HG03342 (cell line): ENCODE measurements at regions not wholly inside any gene's neighbourhood (a gene's known extent, or its start where the extent isn't known, plus 50 kb on each side); places are given as distances from the start of the nearest gene placed in this dataset.

Experiments
- ATAC-seq: cut with Tn5 transposase; IDR thresholded peaks from one replicate; pipeline ENCODE4 v1.9.1; 2021; ENCODE audit warnings: mild to moderate bottlenecking, moderate library complexity; ENCODE audit not compliant: unreplicated experiment

GRCh38 chr2:236940916-236941520 is 144.7 kb upstream of the COPS8 start:
- ATAC-seq: no peak

GRCh38 chr2:236941551-236941950 is 144.1 kb upstream of the COPS8 start:
- ATAC-seq: no peak

GRCh38 chr2:236942554-236942953 is 143.1 kb upstream of the COPS8 start:
- no peak for ATAC-seq

GRCh38 chr2:236943068-236943467 is 142.6 kb upstream of the COPS8 start:
- no peak for ATAC-seq

- ATAC-seq: no peak
Observed at GRCh38 chr2:236943841-236944513, 141.7 kb upstream of the COPS8 start.

GRCh38 chr2:236944561-236944960 is 141.1 kb upstream of the COPS8 start:
- no peak for ATAC-seq

- no peak for ATAC-seq
Observed at GRCh38 chr2:236945431-236946016, 140.2 kb upstream of the COPS8 start.

- no peak for ATAC-seq
Observed at GRCh38 chr2:236946871-236947270, 138.8 kb upstream of the COPS8 start.

- ATAC-seq: no peak
Observed at GRCh38 chr2:236947294-236947693, 138.4 kb upstream of the COPS8 start.

GRCh38 chr2:236947896-236948295 is 137.8 kb upstream of the COPS8 start:
- no peak for ATAC-seq

GRCh38 chr2:236949089-236949905 is 136.4 kb upstream of the COPS8 start:
- no peak for ATAC-seq

- ATAC-seq: no peak
Observed at GRCh38 chr2:236951830-236952475, 133.7 kb upstream of the COPS8 start.

- ATAC-seq: no peak
Observed at GRCh38 chr2:236954641-236955040, 131.0 kb upstream of the COPS8 start.

- no peak for ATAC-seq
Observed at GRCh38 chr2:236955521-236956030, 130.1 kb upstream of the COPS8 start.

- ATAC-seq: no peak
Observed at GRCh38 chr2:236956031-236956618, 129.6 kb upstream of the COPS8 start.

- ATAC-seq: no peak
Observed at GRCh38 chr2:236956641-236957040, 129.0 kb upstream of the COPS8 start.

- no peak for ATAC-seq
Observed at GRCh38 chr2:236959036-236959435, 126.7 kb upstream of the COPS8 start.

- no peak for ATAC-seq
Observed at GRCh38 chr2:236959876-236960275, 125.8 kb upstream of the COPS8 start.

GRCh38 chr2:236960531-236960930 is 125.2 kb upstream of the COPS8 start:
- ATAC-seq: no peak

- no peak for ATAC-seq
Observed at GRCh38 chr2:236962816-236963215, 122.9 kb upstream of the COPS8 start.
